ENCODE measurements at regions not wholly inside any gene's neighbourhood (a gene's known extent, or its start where the extent isn't known, plus 50 kb on each side); places are given as distances from the start of the nearest gene placed in this dataset.

DNA sequence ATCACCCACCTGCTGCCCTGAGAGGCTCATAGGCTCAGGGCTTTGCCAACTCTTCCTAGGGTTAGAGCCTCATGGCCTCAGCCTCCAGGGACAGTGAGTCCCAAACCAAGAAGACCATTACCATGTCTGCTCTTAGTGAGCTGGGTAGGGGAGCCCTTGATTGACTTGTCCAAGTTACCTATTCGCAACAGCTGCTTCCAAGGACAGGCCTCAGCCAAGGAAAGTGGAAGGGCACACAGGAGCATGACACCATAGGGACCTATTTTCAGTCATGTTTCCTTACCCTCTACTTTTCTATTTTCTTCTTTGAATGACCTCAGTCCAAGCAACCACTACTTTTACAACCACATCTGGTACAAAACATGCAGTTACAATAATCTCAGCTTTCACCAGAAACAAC is 81.6 kb downstream of the LBH start:
- intact Hi-C loops (cut with micrococcal nuclease): no loop called here

DNA sequence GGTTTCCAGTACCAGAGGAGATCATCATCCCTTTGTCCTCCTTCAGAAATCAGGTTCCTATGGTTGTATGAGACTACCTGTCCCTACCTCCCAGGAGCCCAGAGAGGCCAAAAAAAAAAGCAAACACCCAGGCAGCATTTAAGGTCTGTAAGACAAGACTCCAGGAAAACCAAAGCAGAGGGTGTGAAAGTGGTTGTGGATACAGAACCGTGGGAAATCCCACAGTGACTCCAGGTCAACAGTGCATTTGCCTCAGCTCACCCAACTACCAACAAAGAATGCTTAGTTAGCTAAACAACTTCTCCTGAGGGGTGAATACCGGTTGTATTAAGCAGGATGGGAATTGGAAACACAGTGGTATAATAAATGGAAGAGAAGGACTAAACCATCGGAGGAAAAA is 83.6 kb downstream of the LBH start:
- H3K9me1 ChIP-seq (replicated peaks; ENCODE audit: control insufficient read depth, extremely low read depth, insufficient read depth, low read length): no peaks in the 10 kb centered on the region
- no peaks in the 10 kb centered on the region for H3K36me3 ChIP-seq (ENCODE audit: control insufficient read depth in 2 of 2, extremely low read depth in 1 of 2, insufficient read depth in 2 of 2, low read length in 2 of 2)
- ChIA-PET POLR2A (no interaction called here), CTCF (no interaction called here)
- H3K27ac ChIP-seq (ENCODE audit: insufficient read depth, low read depth, low read length): no peak overlapping the region
- TF ChIP-seq FOS (IDR thresholded peaks at IDR 0.05; ENCODE audit: borderline replicate concordance, insufficient read depth, low read length): no peak
- TF ChIP-seq, protein P1, sequence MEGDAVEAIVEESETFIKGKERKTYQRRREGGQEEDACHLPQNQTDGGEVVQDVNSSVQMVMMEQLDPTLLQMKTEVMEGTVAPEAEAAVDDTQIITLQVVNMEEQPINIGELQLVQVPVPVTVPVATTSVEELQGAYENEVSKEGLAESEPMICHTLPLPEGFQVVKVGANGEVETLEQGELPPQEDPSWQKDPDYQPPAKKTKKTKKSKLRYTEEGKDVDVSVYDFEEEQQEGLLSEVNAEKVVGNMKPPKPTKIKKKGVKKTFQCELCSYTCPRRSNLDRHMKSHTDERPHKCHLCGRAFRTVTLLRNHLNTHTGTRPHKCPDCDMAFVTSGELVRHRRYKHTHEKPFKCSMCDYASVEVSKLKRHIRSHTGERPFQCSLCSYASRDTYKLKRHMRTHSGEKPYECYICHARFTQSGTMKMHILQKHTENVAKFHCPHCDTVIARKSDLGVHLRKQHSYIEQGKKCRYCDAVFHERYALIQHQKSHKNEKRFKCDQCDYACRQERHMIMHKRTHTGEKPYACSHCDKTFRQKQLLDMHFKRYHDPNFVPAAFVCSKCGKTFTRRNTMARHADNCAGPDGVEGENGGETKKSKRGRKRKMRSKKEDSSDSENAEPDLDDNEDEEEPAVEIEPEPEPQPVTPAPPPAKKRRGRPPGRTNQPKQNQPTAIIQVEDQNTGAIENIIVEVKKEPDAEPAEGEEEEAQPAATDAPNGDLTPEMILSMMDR (IDR thresholded peaks at IDR 0.05; ENCODE audit: extremely low read depth in 1 of 2, insufficient read depth in 1 of 2, low read depth in 1 of 2, low read length in 2 of 2): no peak
- no peaks in the 10 kb centered on the region for H3K9me3 ChIP-seq (replicated peaks; ENCODE audit: control insufficient read depth, insufficient read depth, low read length)
- no peaks in the 10 kb centered on the region for H3K27me3 ChIP-seq (ENCODE audit: control insufficient read depth in 2 of 2, insufficient read depth in 2 of 2, low read length in 2 of 2)
- H3K4me2 ChIP-seq (ENCODE audit: insufficient read depth, low read length): no peak overlapping the region
- dilution Hi-C loops (cut with MboI; ENCODE audit: extremely low pct_ligation_motif_present, low sequenced_read_pairs): no loop called here
- DNase-seq (ENCODE audit: low read depth, low spot score) (no peak), FAIRE-seq (no peak)
- no peak overlapping the region for H2AFZ ChIP-seq (ENCODE audit: low read depth, low read length)
- no TSS peak for BruUV-seq (replicated peaks)
- H3K4me1 ChIP-seq (ENCODE audit: control insufficient read depth, extremely low read depth, insufficient read depth, low read length): no peaks in the 10 kb centered on the region
- no peaks in the 10 kb centered on the region for H3K79me2 ChIP-seq (ENCODE audit: control insufficient read depth, insufficient read depth, low read length)
- no peak overlapping the region for H3K9ac ChIP-seq (replicated peaks; ENCODE audit: extremely low read depth, insufficient read depth, low read length)
- H3K4me3 ChIP-seq (replicated peaks in 1 of 3; ENCODE audit: insufficient read depth in 1 of 3, low read depth in 1 of 3, low read length in 3 of 3): no peak overlapping the region
- intact Hi-C loops (cut with micrococcal nuclease): no loop called here
- no peaks in the 10 kb centered on the region for H4K20me1 ChIP-seq (replicated peaks; ENCODE audit: control insufficient read depth, extremely low read depth, insufficient read depth, low read length)

More for the DNA sequence above, 81.6 kb downstream of the LBH start:
- dilution Hi-C loops (cut with MboI; ENCODE audit: extremely low pct_ligation_motif_present, low sequenced_read_pairs): no loop called here
- BruUV-seq (replicated peaks): no TSS peak
- DNase-seq (ENCODE audit: low read depth, low spot score): no peak
- Histone ChIP-seq H3K9me3 (replicated peaks; ENCODE audit: control insufficient read depth, insufficient read depth, low read length) (no peaks in the 10 kb centered on the region), H3K4me3 (replicated peaks in 1 of 3; ENCODE audit: insufficient read depth in 1 of 3, low read depth in 1 of 3, low read length in 3 of 3) (no peak overlapping the region), H3K4me2 (ENCODE audit: insufficient read depth, low read length) (no peak overlapping the region), H3K4me1 (ENCODE audit: control insufficient read depth, extremely low read depth, insufficient read depth, low read length) (no peaks in the 10 kb centered on the region), H3K36me3 (ENCODE audit: control insufficient read depth in 2 of 2, extremely low read depth in 1 of 2, insufficient read depth in 2 of 2, low read length in 2 of 2) (no peaks in the 10 kb centered on the region), H2AFZ (ENCODE audit: low read depth, low read length) (no peak overlapping the region), H3K27me3 (ENCODE audit: control insufficient read depth in 2 of 2, insufficient read depth in 2 of 2, low read length in 2 of 2) (no peaks in the 10 kb centered on the region), H3K9ac (replicated peaks; ENCODE audit: extremely low read depth, insufficient read depth, low read length) (no peak overlapping the region), H3K79me2 (ENCODE audit: control insufficient read depth, insufficient read depth, low read length) (no peaks in the 10 kb centered on the region), H3K9me1 (replicated peaks; ENCODE audit: control insufficient read depth, extremely low read depth, insufficient read depth, low read length) (no peaks in the 10 kb centered on the region), H4K20me1 (replicated peaks; ENCODE audit: control insufficient read depth, extremely low read depth, insufficient read depth, low read length) (no peaks in the 10 kb centered on the region), H3K27ac (ENCODE audit: insufficient read depth, low read depth, low read length) (no peak overlapping the region)
- FAIRE-seq: no peak
- ChIA-PET POLR2A (no interaction called here), CTCF (interaction anchor here (1.2 kb wide), 1 partner anchor 105 kb away, joined by 4 read pairs; no protein-coding TSS in a partner anchor)
- TF ChIP-seq POLR2AphosphoS5 (IDR thresholded peaks at IDR 0.05; ENCODE audit: insufficient read depth, low read depth, low read length): no peak

Data from endothelial cell of umbilical vein (primary cell).